Sigmoid colon (tissue), 4 donors: ENCODE measurements at regions not wholly inside any gene's neighbourhood (a gene's known extent, or its start where the extent isn't known, plus 50 kb on each side); places are given as distances from the start of the nearest gene placed in this dataset.

Experiments
- EP300 ChIP-seq, 4 donors: sonication (generic); formaldehyde crosslinking; IDR thresholded peaks; one replicate each; pipeline ENCODE4 v1.6.1; 2017; ENCODE audit warnings: antibody characterized with exemption in 4 of 4
- POLR2A ChIP-seq, 2 donors: fragments of 450-650 bp; IDR thresholded peaks; one replicate each; pipeline ENCODE4 v1.6.1; 2016; ENCODE audit warnings: antibody characterized with exemption in 2 of 2, mild to moderate bottlenecking in 2 of 2, moderate library complexity in 2 of 2
- POLR2AphosphoS5 ChIP-seq, 4 donors: sonication (generic); formaldehyde crosslinking; IDR thresholded peaks; one replicate each; pipeline ENCODE4 v1.6.1; 2017; ENCODE audit warnings: antibody characterized with exemption in 4 of 4
- TF ChIP-seq, protein P1 (sequence below), 4 experiments: fragments of 450-650 bp in 3 of 4; fragments of 200-600 bp in 1 of 4; IDR thresholded peaks; one replicate each; pipeline ENCODE4 v1.5.1; 2016 to 2019; ENCODE audit warnings: antibody characterized with exemption in 4 of 4, mild to moderate bottlenecking in 3 of 4, moderate library complexity in 2 of 4

DNA sequence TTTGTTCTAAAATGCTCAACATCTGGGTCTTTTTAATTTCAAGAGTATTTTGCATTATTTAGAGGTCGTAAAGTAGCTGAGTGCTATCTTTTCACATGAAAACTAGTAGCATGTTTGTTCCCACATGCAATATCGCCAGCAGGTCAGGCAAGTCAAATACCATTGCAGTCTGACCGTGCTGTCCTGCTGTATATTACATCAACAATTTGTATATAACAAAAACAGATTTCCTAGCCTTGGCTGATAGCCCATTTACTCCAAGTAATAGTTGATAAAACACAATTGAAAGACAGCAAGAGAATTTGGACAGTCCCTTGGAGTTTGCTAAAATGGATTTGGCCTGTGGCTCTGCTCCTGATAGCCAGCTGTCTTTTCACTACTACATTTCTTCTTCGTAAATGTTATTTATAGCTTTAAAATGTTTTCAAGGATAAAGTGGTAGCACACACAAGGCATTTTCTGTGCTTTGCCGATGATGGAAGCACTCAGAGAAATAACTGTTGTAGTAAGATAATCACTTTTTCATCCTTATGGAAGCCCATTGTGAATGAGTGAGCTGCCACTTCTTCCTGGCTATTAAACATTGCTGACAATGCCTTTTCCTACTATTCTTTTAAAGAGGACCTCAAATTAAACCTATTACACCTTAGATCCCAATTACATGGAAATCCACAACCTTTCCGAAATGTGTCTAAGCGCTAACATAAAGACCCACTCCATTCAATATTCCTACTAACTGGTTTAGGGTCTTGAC, 992.1 kb downstream of the MAT2B start:
- TF ChIP-seq, protein P1, sequence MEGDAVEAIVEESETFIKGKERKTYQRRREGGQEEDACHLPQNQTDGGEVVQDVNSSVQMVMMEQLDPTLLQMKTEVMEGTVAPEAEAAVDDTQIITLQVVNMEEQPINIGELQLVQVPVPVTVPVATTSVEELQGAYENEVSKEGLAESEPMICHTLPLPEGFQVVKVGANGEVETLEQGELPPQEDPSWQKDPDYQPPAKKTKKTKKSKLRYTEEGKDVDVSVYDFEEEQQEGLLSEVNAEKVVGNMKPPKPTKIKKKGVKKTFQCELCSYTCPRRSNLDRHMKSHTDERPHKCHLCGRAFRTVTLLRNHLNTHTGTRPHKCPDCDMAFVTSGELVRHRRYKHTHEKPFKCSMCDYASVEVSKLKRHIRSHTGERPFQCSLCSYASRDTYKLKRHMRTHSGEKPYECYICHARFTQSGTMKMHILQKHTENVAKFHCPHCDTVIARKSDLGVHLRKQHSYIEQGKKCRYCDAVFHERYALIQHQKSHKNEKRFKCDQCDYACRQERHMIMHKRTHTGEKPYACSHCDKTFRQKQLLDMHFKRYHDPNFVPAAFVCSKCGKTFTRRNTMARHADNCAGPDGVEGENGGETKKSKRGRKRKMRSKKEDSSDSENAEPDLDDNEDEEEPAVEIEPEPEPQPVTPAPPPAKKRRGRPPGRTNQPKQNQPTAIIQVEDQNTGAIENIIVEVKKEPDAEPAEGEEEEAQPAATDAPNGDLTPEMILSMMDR (IDR thresholded peaks at IDR 0.05), result no peak
- no peak for TF ChIP-seq POLR2AphosphoS5 (IDR thresholded peaks at IDR 0.05)
- no peak for TF ChIP-seq POLR2A (IDR thresholded peaks at IDR 0.05)
- TF ChIP-seq EP300 (IDR thresholded peaks at IDR 0.05), result no peak
